HCT116 (cell line): ENCODE measurements at regions not wholly inside any gene's neighbourhood (a gene's known extent, or its start where the extent isn't known, plus 50 kb on each side); places are given as distances from the start of the nearest gene placed in this dataset.

ENCODE experiments used
- ATAC-seq: fragments of 200-7000 bp; cut with Tn5 transposase; 2 replicates; pipeline ENCODE4 v1.9.1; 2020; ENCODE audit warnings: mild to moderate bottlenecking, moderate library complexity
- BruUV-seq: library from RNA; stranded (reverse); fragments of 400-500 nt; replicated peaks from 2 replicates; lab custom pipeline; 2021; lab: Mats Ljungman, UMichigan
- CTCF ChIA-PET: fragments of 300-600 bp; sonication (Branson Sonifier 250); formaldehyde crosslinking; loops from one replicate; lab custom pipeline; 2021; ENCODE audit warnings: antibody characterized with exemption; lab: Charles Lee
- POLR2A ChIA-PET: fragments of 300-600, 350-600 bp; sonication (Branson Sonifier 250); formaldehyde crosslinking; loops from one replicate; lab custom pipeline; 2021; ENCODE audit warnings: antibody characterized with exemption; lab: Charles Lee
- RAD21 ChIA-PET, 2 experiments: fragments of 300-600 bp; sonication (Branson Sonifier 250); formaldehyde crosslinking; loops; one replicate each; lab custom pipeline; 2023; ENCODE audit warnings: low total read pairs in 2 of 2; ENCODE audit not compliant: uncharacterized antibody in 2 of 2, unreplicated experiment in 2 of 2, low non-redundant PET in 1 of 2; lab: Charles Lee
- DNase-seq: peaks from one replicate; pipeline ENCODE4 v3.0.0-alpha.2; 2010; ENCODE audit warnings: low read depth, low spot score
- H2AFZ ChIP-seq: fragments of 200-600 bp; shearing (Covaris generic), sonication (generic); 2 replicates; pipeline ENCODE4 v1.6.1; 2017; ENCODE audit warnings: low read depth, mixed run types, mixed read lengths, antibody characterized with exemption, low read length; ENCODE audit not compliant: poor library complexity, severe bottlenecking
- H3K27ac ChIP-seq: 2 replicates; pipeline ENCODE4 v1.5.1; 2012; ENCODE audit warnings: low read depth, low read length
- H3K27me3 ChIP-seq: fragments of 200-600 bp; sonication (generic); 2 replicates; pipeline ENCODE4 v1.6.1; 2016; ENCODE audit warnings: mixed run types, low read length, mixed read lengths; ENCODE audit not compliant: insufficient read depth
- H3K36me3 ChIP-seq, 2 experiments: fragments of 200-500 bp in 1 of 2; fragments of 200-600 bp in 1 of 2; sonication (Bioruptor generic) in 1 of 2; sonication (generic) in 1 of 2; 2 replicates each; pipeline versions ENCODE4 v1.5.1 to v1.6.1; 2014 to 2016; ENCODE audit warnings: low read length in 2 of 2, inconsistent platforms in 1 of 2, mixed read lengths in 1 of 2, mixed run types in 1 of 2; ENCODE audit not compliant: insufficient read depth in 2 of 2, control insufficient read depth in 1 of 2
- H3K4me1 ChIP-seq, 2 experiments: fragments of 200-600 bp in 1 of 2; sonication (generic) in 1 of 2; 2 replicates each; pipeline versions ENCODE4 v1.5.1 to v1.6.1; 2012 to 2017; ENCODE audit warnings: low read length in 2 of 2, inconsistent platforms in 1 of 2, mild to moderate bottlenecking in 1 of 2, mixed read lengths in 1 of 2, mixed run types in 1 of 2, moderate library complexity in 1 of 2; ENCODE audit not compliant: insufficient read depth in 2 of 2, control insufficient read depth in 1 of 2
- H3K4me2 ChIP-seq: fragments of 200-600 bp; sonication (generic); 2 replicates; pipeline ENCODE4 v1.6.1; 2017; ENCODE audit warnings: mixed run types, low read length, mixed read lengths
- H3K4me3 ChIP-seq, 2 experiments: fragments of 200-600 bp in 1 of 2; sonication (generic) in 1 of 2; replicated peaks in 1 of 2; 2 replicates each; pipeline ENCODE4 v1.5.1; 2011 to 2016; ENCODE audit warnings: low read length in 2 of 2, control low read depth in 1 of 2, low read depth in 1 of 2, mild to moderate bottlenecking in 1 of 2, mixed read lengths in 1 of 2, mixed run types in 1 of 2
- H3K79me2 ChIP-seq: fragments of 200-600 bp; sonication (generic); 2 replicates; pipeline ENCODE4 v1.6.1; 2017; ENCODE audit warnings: mild to moderate bottlenecking, mixed run types, low read length, moderate library complexity, mixed read lengths; ENCODE audit not compliant: insufficient read depth
- H3K9ac ChIP-seq: fragments of 200-600 bp; sonication (generic); 2 replicates; pipeline ENCODE4 v1.6.1; 2016; ENCODE audit warnings: low read length, mixed read lengths
- H3K9me2 ChIP-seq: fragments of 200-600 bp; sonication (generic), shearing (Covaris generic); 2 replicates; pipeline ENCODE4 v1.6.1; 2017; ENCODE audit warnings: mixed run types, mild to moderate bottlenecking, moderate library complexity; ENCODE audit not compliant: insufficient read depth
- H3K9me3 ChIP-seq, 2 experiments: fragments of 200-500 bp in 1 of 2; fragments of 200-600 bp in 1 of 2; sonication (Bioruptor generic) in 1 of 2; sonication (generic) in 1 of 2; 2 replicates each; pipeline ENCODE4 v1.6.1; 2014 to 2017; ENCODE audit warnings: low read length in 2 of 2, mixed read lengths in 2 of 2, inconsistent platforms in 1 of 2, low read depth in 1 of 2, mild to moderate bottlenecking in 1 of 2, mixed run types in 1 of 2, moderate library complexity in 1 of 2; ENCODE audit not compliant: control insufficient read depth in 1 of 2, insufficient read depth in 1 of 2
- H4K20me1 ChIP-seq: fragments of 200-600 bp; sonication (generic), shearing (Covaris generic); 2 replicates; pipeline ENCODE4 v1.6.1; 2017; ENCODE audit warnings: mixed run types, mild to moderate bottlenecking, moderate library complexity; ENCODE audit not compliant: insufficient read depth
- CBX3 ChIP-seq: IDR thresholded peaks from 2 replicates; pipeline ENCODE4 v1.6.1; 2012; ENCODE audit warnings: low read depth
- CEBPB ChIP-seq: IDR thresholded peaks from 2 replicates; pipeline ENCODE4 v1.6.1; 2012; ENCODE audit warnings: low read depth
- EGR1 ChIP-seq: IDR thresholded peaks from 2 replicates; pipeline ENCODE4 v1.6.1; 2012; ENCODE audit warnings: low read depth
- EZH2 ChIP-seq: fragments of 200-600 bp; sonication (generic); IDR thresholded peaks from 2 replicates; pipeline ENCODE4 v1.6.1; 2017; ENCODE audit warnings: antibody characterized with exemption, mixed run types
- EZH2phosphoT487 ChIP-seq: fragments of 200-600 bp; IDR thresholded peaks from 2 replicates; pipeline ENCODE4 v1.6.1; 2018; ENCODE audit warnings: antibody characterized with exemption, borderline replicate concordance
- FOSL1 ChIP-seq: IDR thresholded peaks from 2 replicates; pipeline ENCODE4 v1.6.1; 2012; ENCODE audit warnings: low read depth
- POLR2A ChIP-seq: IDR thresholded peaks from 2 replicates; pipeline ENCODE4 v1.7.0; 2011; ENCODE audit warnings: borderline replicate concordance; ENCODE audit not compliant: insufficient read depth, insufficient read length; ENCODE audit errors: extremely low read depth
- RAD21 ChIP-seq: IDR thresholded peaks from 2 replicates; pipeline ENCODE4 v1.6.1; 2012; ENCODE audit warnings: low read depth, mild to moderate bottlenecking
- REST ChIP-seq: IDR thresholded peaks from 2 replicates; pipeline ENCODE4 v1.6.1; 2012; ENCODE audit warnings: low read depth
- intact Hi-C: fragments of 100-400 bp; cut with micrococcal nuclease; formaldehyde crosslinking; loops from 2 replicates; pipeline ENCODE4 v1.10.0; 2022
- TF ChIP-seq, protein P1 (sequence below), 3 experiments: fragments of 200-600 bp in 1 of 3; sonication (generic) in 1 of 3; IDR thresholded peaks in 2 of 3; conservative IDR thresholded peaks in 1 of 3; 2 replicates each; pipeline ENCODE4 v1.5.1; 2012 to 2017; ENCODE audit warnings: low read depth in 2 of 3, low read length in 2 of 3, antibody characterized with exemption in 1 of 3, borderline replicate concordance in 1 of 3, control low read depth in 1 of 3, mild to moderate bottlenecking in 1 of 3, mixed read lengths in 1 of 3, mixed run types in 1 of 3, moderate library complexity in 1 of 3; ENCODE audit not compliant: insufficient read depth in 1 of 3

- Histone ChIP-seq H4K20me1 (no peaks in the 10 kb centered on the region), H3K4me3 (no peak overlapping the region), H3K36me3 (no peaks in the 10 kb centered on the region), H3K79me2 (no peaks in the 10 kb centered on the region), H3K27ac (no peak overlapping the region), H2AFZ (no peak overlapping the region), H3K9me2 (no peaks in the 10 kb centered on the region)
- BruUV-seq, result no TSS peak
- RAD21 ChIA-PET, result no interaction called here
- TF ChIP-seq EZH2phosphoT487 (no peak), POLR2A (no peak), RAD21 (no peak), CEBPB (no peak), REST (no peak), EGR1 (no peak), EZH2 (no peak), FOSL1 (no peak), CBX3 (no peak)
- TF ChIP-seq, protein P1, sequence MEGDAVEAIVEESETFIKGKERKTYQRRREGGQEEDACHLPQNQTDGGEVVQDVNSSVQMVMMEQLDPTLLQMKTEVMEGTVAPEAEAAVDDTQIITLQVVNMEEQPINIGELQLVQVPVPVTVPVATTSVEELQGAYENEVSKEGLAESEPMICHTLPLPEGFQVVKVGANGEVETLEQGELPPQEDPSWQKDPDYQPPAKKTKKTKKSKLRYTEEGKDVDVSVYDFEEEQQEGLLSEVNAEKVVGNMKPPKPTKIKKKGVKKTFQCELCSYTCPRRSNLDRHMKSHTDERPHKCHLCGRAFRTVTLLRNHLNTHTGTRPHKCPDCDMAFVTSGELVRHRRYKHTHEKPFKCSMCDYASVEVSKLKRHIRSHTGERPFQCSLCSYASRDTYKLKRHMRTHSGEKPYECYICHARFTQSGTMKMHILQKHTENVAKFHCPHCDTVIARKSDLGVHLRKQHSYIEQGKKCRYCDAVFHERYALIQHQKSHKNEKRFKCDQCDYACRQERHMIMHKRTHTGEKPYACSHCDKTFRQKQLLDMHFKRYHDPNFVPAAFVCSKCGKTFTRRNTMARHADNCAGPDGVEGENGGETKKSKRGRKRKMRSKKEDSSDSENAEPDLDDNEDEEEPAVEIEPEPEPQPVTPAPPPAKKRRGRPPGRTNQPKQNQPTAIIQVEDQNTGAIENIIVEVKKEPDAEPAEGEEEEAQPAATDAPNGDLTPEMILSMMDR (IDR thresholded peaks at IDR 0.05 in 2 of 3, conservative IDR thresholded peaks at IDR 0.05 in 1 of 3; ENCODE audit: borderline replicate concordance in 1 of 3, insufficient read depth in 1 of 3, low read depth in 2 of 3, low read length in 2 of 3), result no peak
- TF ChIP-seq, all 23 proteins: peak for 0
- ChIA-PET CTCF (no interaction called here), POLR2A (no interaction called here)
- H3K27me3 ChIP-seq, result no peaks in the 10 kb centered on the region
- no peak for ATAC-seq
- intact Hi-C loops, result no loop called here
- H3K9ac ChIP-seq, result no peak overlapping the region
- no peaks in the 10 kb centered on the region for H3K4me1 ChIP-seq
- no peak overlapping the region for H3K4me2 ChIP-seq
- 0 out of 4 replicates have a peak, but pooled peaks cover 0 to 3% of the 10 kb centered on the region in 2 experiments for H3K9me3 ChIP-seq
- DNase-seq, result no peak
Measured at GRCh38 chr3:86845726-86846125, 145.2 kb downstream of the VGLL3 start.
